Keratinocyte (primary cell): ENCODE measurements at regions not wholly inside any gene's neighbourhood (a gene's known extent, or its start where the extent isn't known, plus 50 kb on each side); places are given as distances from the start of the nearest gene placed in this dataset.

ENCODE experiments used
- DNase-seq: peaks from one replicate; pipeline ENCODE4 v3.0.0-alpha.2; 2011; ENCODE audit warnings: low read depth, missing footprints, low spot score
- FAIRE-seq: peaks from 2 replicates; lab custom pipeline; 2011; peaks lifted over from hg19 to GRCh38; lab: Jason Lieb, UNC
- H2AFZ ChIP-seq: 2 replicates; pipeline ENCODE4 v1.6.0; 2012; ENCODE audit warnings: low read length, control low read depth, inconsistent platforms; ENCODE audit not compliant: control insufficient read depth
- H3K27ac ChIP-seq: 2 replicates; pipeline ENCODE4 v1.5.1; 2011; ENCODE audit warnings: low read length; ENCODE audit not compliant: control insufficient read depth, insufficient read depth
- H3K27me3 ChIP-seq: 3 replicates; pipeline ENCODE4 v1.6.0; 2011; ENCODE audit warnings: low read length; ENCODE audit not compliant: control insufficient read depth, insufficient read depth; ENCODE audit errors: extremely low read depth
- H3K36me3 ChIP-seq, 2 experiments: 2 replicates in 1 of 2; 3 replicates in 1 of 2; pipeline ENCODE4 v1.5.1; 2011; ENCODE audit warnings: low read length in 2 of 2, mild to moderate bottlenecking in 1 of 2; ENCODE audit not compliant: control insufficient read depth in 2 of 2, insufficient read depth in 2 of 2; ENCODE audit errors: extremely low read depth in 1 of 2
- H3K4me1 ChIP-seq: 3 replicates; pipeline ENCODE4 v1.5.1; 2011; ENCODE audit warnings: low read length; ENCODE audit not compliant: control insufficient read depth, insufficient read depth; ENCODE audit errors: extremely low read depth
- H3K4me2 ChIP-seq: 3 replicates; pipeline ENCODE4 v1.6.0; 2011; ENCODE audit warnings: low read depth, low read length; ENCODE audit not compliant: control insufficient read depth, insufficient read depth; ENCODE audit errors: extremely low read depth
- H3K4me3 ChIP-seq, 3 experiments: fragments of 200-600 bp in 1 of 3; sonication (generic) in 1 of 3; 2 replicates in 2 of 3; 3 replicates in 1 of 3; pipeline ENCODE4 v1.5.1; 2011 to 2016; ENCODE audit warnings: low read length in 3 of 3, mild to moderate bottlenecking in 3 of 3, control low read depth in 2 of 3, inconsistent platforms in 1 of 3, low read depth in 1 of 3, mixed read lengths in 1 of 3, mixed run types in 1 of 3, moderate library complexity in 1 of 3; ENCODE audit not compliant: control insufficient read depth in 2 of 3, insufficient read depth in 2 of 3; ENCODE audit errors: extremely low read depth in 1 of 3
- H3K79me2 ChIP-seq: 2 replicates; pipeline ENCODE4 v1.6.0; 2012; ENCODE audit warnings: low read length; ENCODE audit not compliant: control insufficient read depth, insufficient read depth
- H3K9ac ChIP-seq: 3 replicates; pipeline ENCODE4 v1.6.0; 2011; ENCODE audit warnings: low read length; ENCODE audit not compliant: control insufficient read depth, insufficient read depth; ENCODE audit errors: extremely low read depth
- H3K9me1 ChIP-seq: 3 replicates; pipeline ENCODE4 v1.6.0; 2011; ENCODE audit warnings: low read length; ENCODE audit not compliant: control insufficient read depth, insufficient read depth; ENCODE audit errors: extremely low read depth
- H3K9me3 ChIP-seq: 2 replicates; pipeline ENCODE4 v1.5.1; 2012; ENCODE audit warnings: low read depth, low read length; ENCODE audit not compliant: control insufficient read depth
- H4K20me1 ChIP-seq: 3 replicates; pipeline ENCODE4 v1.6.0; 2011; ENCODE audit warnings: low read length; ENCODE audit not compliant: control insufficient read depth, insufficient read depth; ENCODE audit errors: extremely low read depth
- EZH2 ChIP-seq: IDR thresholded peaks from one replicate; pipeline ENCODE4 v1.6.1; 2012; ENCODE audit warnings: inconsistent platforms, mild to moderate bottlenecking, low read length, moderate library complexity
- dilution Hi-C: fragments of 300-500 bp; cut with MboI; formaldehyde crosslinking; loops from one replicate; pipeline ENCODE4 v1.7.0; 2020; ENCODE audit warnings: low sequenced_read_pairs; ENCODE audit not compliant: extremely low pct_ligation_motif_present
- TF ChIP-seq, protein P1 (sequence below), 3 experiments: IDR thresholded peaks in 1 of 3; conservative IDR thresholded peaks in 1 of 3; optimal IDR thresholded peaks in 1 of 3; 2 replicates in 2 of 3; 3 replicates in 1 of 3; pipeline versions ENCODE3 to v1.5.1; 2011; ENCODE audit warnings: low read length in 3 of 3, mild to moderate bottlenecking in 3 of 3, moderate library complexity in 2 of 3, control low read depth in 1 of 3, inconsistent platforms in 1 of 3; ENCODE audit not compliant: insufficient read depth in 2 of 3; ENCODE audit errors: extremely low read depth in 1 of 3

GRCh38 chr11:87583931-87584330 is 546.2 kb downstream of the TMEM135 start:
- Histone ChIP-seq H2AFZ (peak overlapping the region; percentile 26), H3K36me3 (no peaks in the 10 kb centered on the region), H3K79me2 (no peaks in the 10 kb centered on the region), H3K4me2 (peak overlapping the region; percentile 32), H3K4me3 (no peak overlapping the region), H3K27me3 (no peaks in the 10 kb centered on the region), H4K20me1 (no peaks in the 10 kb centered on the region), H3K27ac (no peak overlapping the region), H3K9ac (no peak overlapping the region), H3K9me1 (no peaks in the 10 kb centered on the region), H3K4me1 (peaks cover 7% of the 10 kb centered on the region), H3K9me3 (no peaks in the 10 kb centered on the region)
- DNase-seq (no peak), FAIRE-seq (no peak)
- dilution Hi-C loops = no loop called here
- TF ChIP-seq, protein P1, sequence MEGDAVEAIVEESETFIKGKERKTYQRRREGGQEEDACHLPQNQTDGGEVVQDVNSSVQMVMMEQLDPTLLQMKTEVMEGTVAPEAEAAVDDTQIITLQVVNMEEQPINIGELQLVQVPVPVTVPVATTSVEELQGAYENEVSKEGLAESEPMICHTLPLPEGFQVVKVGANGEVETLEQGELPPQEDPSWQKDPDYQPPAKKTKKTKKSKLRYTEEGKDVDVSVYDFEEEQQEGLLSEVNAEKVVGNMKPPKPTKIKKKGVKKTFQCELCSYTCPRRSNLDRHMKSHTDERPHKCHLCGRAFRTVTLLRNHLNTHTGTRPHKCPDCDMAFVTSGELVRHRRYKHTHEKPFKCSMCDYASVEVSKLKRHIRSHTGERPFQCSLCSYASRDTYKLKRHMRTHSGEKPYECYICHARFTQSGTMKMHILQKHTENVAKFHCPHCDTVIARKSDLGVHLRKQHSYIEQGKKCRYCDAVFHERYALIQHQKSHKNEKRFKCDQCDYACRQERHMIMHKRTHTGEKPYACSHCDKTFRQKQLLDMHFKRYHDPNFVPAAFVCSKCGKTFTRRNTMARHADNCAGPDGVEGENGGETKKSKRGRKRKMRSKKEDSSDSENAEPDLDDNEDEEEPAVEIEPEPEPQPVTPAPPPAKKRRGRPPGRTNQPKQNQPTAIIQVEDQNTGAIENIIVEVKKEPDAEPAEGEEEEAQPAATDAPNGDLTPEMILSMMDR (optimal IDR thresholded peaks at IDR 0.05 in 1 of 3, IDR thresholded peaks at IDR 0.05 in 1 of 3, conservative IDR thresholded peaks at IDR 0.05 in 1 of 3; ENCODE audit: extremely low read depth in 1 of 3, insufficient read depth in 2 of 3, low read length in 3 of 3) = no peak
- no peak for TF ChIP-seq EZH2

- H3K27ac ChIP-seq = no peak overlapping the region
- H4K20me1 ChIP-seq = no peaks in the 10 kb centered on the region
- TF ChIP-seq, protein P1 (optimal IDR thresholded peaks at IDR 0.05 in 1 of 3, IDR thresholded peaks at IDR 0.05 in 1 of 3, conservative IDR thresholded peaks at IDR 0.05 in 1 of 3; ENCODE audit: extremely low read depth in 1 of 3, insufficient read depth in 2 of 3, low read length in 3 of 3) = no peak
- H2AFZ ChIP-seq = no peak overlapping the region
- no peaks in the 10 kb centered on the region for H3K9me3 ChIP-seq
- H3K9me1 ChIP-seq = no peaks in the 10 kb centered on the region
- no peaks in the 10 kb centered on the region for H3K4me1 ChIP-seq
- H3K79me2 ChIP-seq = no peaks in the 10 kb centered on the region
- H3K4me2 ChIP-seq = no peak overlapping the region
- DNase-seq (no peak), FAIRE-seq (no peak)
- dilution Hi-C loops = no loop called here
- H3K36me3 ChIP-seq = no peaks in the 10 kb centered on the region
- no peaks in the 10 kb centered on the region for H3K27me3 ChIP-seq
- H3K4me3 ChIP-seq = no peak overlapping the region
- no peak overlapping the region for H3K9ac ChIP-seq
Observed at GRCh38 chr11:87575088-87575487, 537.4 kb downstream of the TMEM135 start.
